Naive thymus-derived CD8-positive, alpha-beta T cell (primary cell): ENCODE measurements at regions not wholly inside any gene's neighbourhood (a gene's known extent, or its start where the extent isn't known, plus 50 kb on each side); places are given as distances from the start of the nearest gene placed in this dataset.

Experiments used
- ATAC-seq, 2 donors: fragments of 150-1000 bp; cut with Tn5 transposase in 1 of 2; sonication (Bioruptor Pico), chemical (Tn5 transposase) in 1 of 2; 1 replicate in 1 of 2; 2 replicates in 1 of 2; pipeline ENCODE4 v1.10.0; 2021; ENCODE audit warnings: mild to moderate bottlenecking in 2 of 2, moderate library complexity in 2 of 2
- POLR2A ChIA-PET: fragments of 350-600 bp; sonication (Branson Sonifier 250); formaldehyde crosslinking; loops from one replicate; lab custom pipeline; 2021; ENCODE audit warnings: antibody characterized with exemption; lab: Charles Lee
- DNase-seq, 10 donors: peaks; one replicate each; pipeline versions ENCODE4 v3.0.0 to v3.0.0-alpha.2; 2020 to 2022
- H3K27ac Mint-ChIP-seq, 10 donors: one replicate each; pipeline ENCODE4 v1.8.0; 2020 to 2022; ENCODE audit warnings: mild to moderate bottlenecking in 10 of 10, mixed read lengths in 10 of 10, moderate library complexity in 4 of 10, inconsistent platforms in 1 of 10
- H3K27me3 Mint-ChIP-seq, 5 donors: one replicate each; pipeline ENCODE4 v1.8.0; 2021 to 2022; ENCODE audit warnings: mixed read lengths in 5 of 5
- H3K36me3 Mint-ChIP-seq, 3 donors: one replicate each; pipeline ENCODE4 v1.8.0; 2020 to 2022; ENCODE audit warnings: mixed read lengths in 3 of 3, mild to moderate bottlenecking in 2 of 3, inconsistent platforms in 1 of 3
- H3K4me1 Mint-ChIP-seq, 4 donors: one replicate each; pipeline ENCODE4 v1.8.0; 2021 to 2022; ENCODE audit warnings: mixed read lengths in 4 of 4
- H3K4me3 Mint-ChIP-seq, 10 donors: one replicate each; pipeline ENCODE4 v1.8.0; 2020 to 2022; ENCODE audit warnings: mild to moderate bottlenecking in 10 of 10, mixed read lengths in 10 of 10, moderate library complexity in 6 of 10, inconsistent platforms in 1 of 10
- H3K9me3 Mint-ChIP-seq, 9 donors: one replicate each; pipeline ENCODE4 v1.8.0; 2020 to 2022; ENCODE audit warnings: mixed read lengths in 9 of 9, mild to moderate bottlenecking in 3 of 9, inconsistent platforms in 1 of 9, moderate library complexity in 1 of 9

DNA sequence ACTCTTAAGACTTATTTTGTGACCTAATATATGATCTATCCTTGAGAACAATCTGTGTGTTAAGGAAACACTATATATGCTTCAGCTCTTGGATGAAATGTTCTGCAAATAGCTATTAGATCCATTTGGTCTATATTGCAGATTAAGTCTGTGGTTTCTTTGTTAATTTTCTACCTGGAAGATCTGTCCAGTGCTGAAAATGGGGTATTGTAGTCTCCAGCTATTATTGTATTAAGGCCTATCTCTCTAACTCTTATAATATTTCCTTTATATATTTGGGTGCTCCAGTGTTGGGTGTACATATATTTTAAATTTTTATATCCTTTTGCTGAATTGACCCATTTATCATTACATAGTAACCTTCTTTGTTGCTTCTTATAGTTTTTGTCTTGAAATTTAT, 992.7 kb upstream of the CDH2 start:
- no peaks in the 10 kb centered on the region for H3K27me3 Mint-ChIP-seq
- no peak for ATAC-seq
- POLR2A ChIA-PET: no interaction called here
- H3K4me3 Mint-ChIP-seq: no peak overlapping the region
- H3K27ac Mint-ChIP-seq: no peak overlapping the region
- H3K36me3 Mint-ChIP-seq: no peaks in the 10 kb centered on the region
- no peaks in the 10 kb centered on the region for H3K4me1 Mint-ChIP-seq
- peaks cover 1 to 41% (median 16%) of the 10 kb centered on the region in 9 donors for H3K9me3 Mint-ChIP-seq
- no peak for DNase-seq

DNA sequence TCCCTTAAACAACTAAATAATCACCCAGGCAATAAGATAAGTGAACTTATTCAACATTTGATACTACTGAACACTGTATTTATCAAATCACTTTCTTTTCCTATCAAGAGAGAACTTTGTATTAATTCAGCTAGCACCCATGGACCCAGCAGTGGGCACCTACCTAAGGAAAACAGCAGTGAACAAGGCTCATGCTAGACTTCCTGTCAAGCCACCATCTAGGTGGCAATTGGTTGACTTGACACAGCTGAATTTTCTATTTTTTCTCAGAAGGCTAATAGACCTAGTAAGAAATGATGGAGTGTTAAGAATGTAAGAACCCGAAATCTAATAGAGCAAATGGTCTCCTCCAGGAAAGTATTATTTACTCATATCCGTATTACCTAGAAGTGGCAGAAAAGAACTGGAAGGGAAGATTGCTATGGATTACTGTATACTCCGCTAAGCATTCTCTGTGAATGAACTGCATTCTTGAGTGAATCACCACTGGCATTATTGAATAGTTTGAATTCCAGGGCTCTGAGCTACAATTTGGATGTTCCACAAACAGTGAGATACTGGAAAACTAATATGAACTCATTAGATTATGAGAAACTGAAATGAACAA, 988.2 kb upstream of the CDH2 start:
- Mint-ChIP-seq H3K4me3 (no peak overlapping the region), H3K36me3 (no peaks in the 10 kb centered on the region), H3K27ac (no peak overlapping the region), H3K9me3 (peaks cover 3 to 43% (median 17%) of the 10 kb centered on the region in 9 donors), H3K4me1 (no peaks in the 10 kb centered on the region), H3K27me3 (no peaks in the 10 kb centered on the region)
- no peak for DNase-seq
- POLR2A ChIA-PET: no interaction called here
- no peak for ATAC-seq

DNA sequence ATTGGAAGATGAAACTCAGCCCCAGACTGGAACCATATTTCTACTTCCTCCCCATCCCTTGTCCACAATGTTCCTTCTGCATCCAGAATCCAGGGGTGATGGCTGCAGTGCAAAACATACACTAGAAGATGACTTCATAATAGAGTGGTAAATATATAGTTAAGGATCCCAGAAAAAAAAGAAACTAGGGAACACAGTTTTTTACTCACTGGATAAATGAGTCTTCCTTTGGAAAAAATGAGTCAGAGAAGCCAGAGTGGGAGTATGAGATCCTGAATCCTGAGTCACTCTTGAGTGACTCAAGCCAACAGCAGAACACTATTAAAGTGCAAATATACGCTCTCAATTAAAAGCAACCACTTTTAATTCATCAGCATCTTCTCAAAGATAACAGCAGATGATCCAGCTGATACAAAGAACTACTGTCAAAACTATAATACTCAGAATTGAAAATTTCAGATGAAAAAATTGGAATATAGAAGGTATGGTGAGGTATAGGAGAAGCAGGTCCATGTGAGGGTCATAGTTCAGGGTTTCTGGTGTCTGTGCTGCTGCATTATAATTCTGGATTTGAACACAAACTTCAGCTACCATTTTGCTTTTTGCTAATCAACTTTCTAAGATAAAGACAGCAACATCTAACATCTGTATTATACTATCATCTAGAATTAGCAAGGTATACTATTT, 987.2 kb upstream of the CDH2 start:
- DNase-seq (no peak), ATAC-seq (no peak)
- H3K4me3 Mint-ChIP-seq: no peak overlapping the region
- peaks cover 3 to 41% (median 17%) of the 10 kb centered on the region in 9 donors for H3K9me3 Mint-ChIP-seq
- H3K27me3 Mint-ChIP-seq: no peaks in the 10 kb centered on the region
- no peaks in the 10 kb centered on the region for H3K36me3 Mint-ChIP-seq
- no peaks in the 10 kb centered on the region for H3K4me1 Mint-ChIP-seq
- H3K27ac Mint-ChIP-seq: no peak overlapping the region
- POLR2A ChIA-PET: no interaction called here

DNA sequence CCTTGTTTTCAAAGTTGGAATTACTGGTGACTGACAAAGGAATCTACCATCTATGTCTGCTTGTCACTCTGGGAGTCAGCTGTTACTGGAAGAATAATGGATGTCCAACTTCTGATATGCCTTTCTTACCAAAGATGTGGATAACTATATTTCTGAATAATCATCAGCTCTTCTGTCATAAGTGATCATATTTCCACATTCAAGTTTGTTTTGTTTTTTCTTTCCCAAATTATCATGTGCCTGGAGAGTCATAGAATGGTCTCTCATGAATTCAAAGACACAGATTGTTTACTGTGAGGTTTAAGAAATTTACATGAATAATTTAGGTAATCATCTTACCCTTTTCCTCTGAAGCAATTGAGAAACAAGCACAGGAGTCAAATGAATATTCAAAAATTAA, 986.7 kb upstream of the CDH2 start:
- Mint-ChIP-seq H3K9me3 (peaks cover 3 to 38% (median 12%) of the 10 kb centered on the region in 9 donors), H3K36me3 (no peaks in the 10 kb centered on the region), H3K4me1 (no peaks in the 10 kb centered on the region), H3K27me3 (no peaks in the 10 kb centered on the region), H3K27ac (no peak overlapping the region), H3K4me3 (no peak overlapping the region)
- ATAC-seq (no peak), DNase-seq (no peak)
- POLR2A ChIA-PET: no interaction called here

GRCh38 chr18:29161429-29161828, 984.5 kb upstream of the CDH2 start:
- H3K4me1 Mint-ChIP-seq: no peaks in the 10 kb centered on the region
- H3K27me3 Mint-ChIP-seq: no peaks in the 10 kb centered on the region
- ATAC-seq: no peak
- H3K4me3 Mint-ChIP-seq: no peak overlapping the region
- no peak overlapping the region for H3K27ac Mint-ChIP-seq
- DNase-seq: no peak
- H3K9me3 Mint-ChIP-seq: peaks cover 0 to 38% (median 12%) of the 10 kb centered on the region in 9 donors
- POLR2A ChIA-PET: no interaction called here
- H3K36me3 Mint-ChIP-seq: no peaks in the 10 kb centered on the region

DNA sequence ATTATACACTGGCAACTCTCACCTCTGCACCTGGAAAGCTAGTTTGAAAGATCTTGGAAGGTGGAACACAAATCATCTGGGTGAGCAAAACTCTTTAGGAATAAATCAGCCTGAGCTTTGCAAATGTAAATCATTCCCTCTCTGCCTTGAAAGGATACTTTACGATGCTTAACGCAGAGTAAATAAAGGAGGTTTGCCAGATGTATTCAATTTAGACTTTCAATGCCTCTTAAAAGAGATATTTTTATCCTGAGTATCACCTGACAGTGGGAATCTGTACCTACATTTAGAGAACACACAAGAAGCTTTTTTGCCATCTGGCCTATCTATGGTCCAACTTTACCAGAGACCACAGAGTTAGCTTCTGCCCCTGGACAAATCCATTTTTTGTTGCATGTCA, 983.2 kb upstream of the CDH2 start:
- Mint-ChIP-seq H3K27me3 (no peaks in the 10 kb centered on the region), H3K4me1 (no peaks in the 10 kb centered on the region), H3K9me3 (peaks cover 0 to 32% (median 10%) of the 10 kb centered on the region in 9 donors), H3K4me3 (no peak overlapping the region), H3K27ac (no peak overlapping the region), H3K36me3 (no peaks in the 10 kb centered on the region)
- no peak for ATAC-seq
- POLR2A ChIA-PET: no interaction called here
- DNase-seq: no peak

- POLR2A ChIA-PET: no interaction called here
- Mint-ChIP-seq H3K27ac (no peak overlapping the region), H3K9me3 (peaks cover 3 to 32% (median 15%) of the 10 kb centered on the region in 9 donors), H3K4me3 (no peak overlapping the region), H3K27me3 (no peaks in the 10 kb centered on the region), H3K4me1 (no peaks in the 10 kb centered on the region), H3K36me3 (no peaks in the 10 kb centered on the region)
- DNase-seq: no peak
- no peak for ATAC-seq
These were observed 981.0 kb upstream of the CDH2 start for GRCh38 chr18:29157905-29158304.

DNA sequence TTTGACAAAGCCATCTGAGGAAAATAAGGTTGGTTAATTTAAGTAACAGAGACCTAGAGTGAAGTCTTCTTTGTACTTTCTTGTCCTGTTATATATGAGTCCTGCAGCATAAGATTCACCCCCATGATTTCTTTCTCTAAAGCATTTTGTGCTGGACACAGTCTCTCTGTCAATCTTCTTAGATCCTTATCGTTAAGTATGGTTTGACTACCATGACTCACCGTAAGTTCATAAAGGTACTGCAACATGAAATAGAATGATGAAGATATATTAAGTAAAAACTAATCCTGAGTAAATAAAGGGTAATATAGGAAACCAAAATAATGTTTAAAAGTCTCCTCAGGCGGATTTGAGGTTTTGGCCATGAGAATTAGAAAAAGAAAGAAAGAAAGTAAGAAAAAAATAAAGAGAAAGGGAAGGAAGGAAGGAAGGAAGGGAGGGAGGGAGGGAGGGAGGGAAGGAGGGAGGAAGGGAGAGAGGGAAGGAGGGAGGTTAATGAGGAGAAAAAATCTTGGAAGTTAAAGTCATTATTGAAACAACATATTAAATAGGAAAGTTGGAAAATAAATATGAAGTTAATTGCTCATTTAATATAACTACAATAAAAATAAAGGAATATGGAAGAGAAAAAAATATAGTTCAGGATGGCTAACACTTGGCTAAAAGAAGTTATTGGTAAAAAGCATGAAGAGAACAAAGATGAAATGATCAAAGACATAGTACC, 980.3 kb upstream of the CDH2 start:
- no peak overlapping the region for H3K4me3 Mint-ChIP-seq
- DNase-seq (no peak), ATAC-seq (no peak)
- POLR2A ChIA-PET: no interaction called here
- no peaks in the 10 kb centered on the region for H3K27me3 Mint-ChIP-seq
- H3K4me1 Mint-ChIP-seq: no peaks in the 10 kb centered on the region
- no peaks in the 10 kb centered on the region for H3K36me3 Mint-ChIP-seq
- H3K9me3 Mint-ChIP-seq: peaks cover 3 to 33% (median 17%) of the 10 kb centered on the region in 9 donors
- no peak overlapping the region for H3K27ac Mint-ChIP-seq

DNA sequence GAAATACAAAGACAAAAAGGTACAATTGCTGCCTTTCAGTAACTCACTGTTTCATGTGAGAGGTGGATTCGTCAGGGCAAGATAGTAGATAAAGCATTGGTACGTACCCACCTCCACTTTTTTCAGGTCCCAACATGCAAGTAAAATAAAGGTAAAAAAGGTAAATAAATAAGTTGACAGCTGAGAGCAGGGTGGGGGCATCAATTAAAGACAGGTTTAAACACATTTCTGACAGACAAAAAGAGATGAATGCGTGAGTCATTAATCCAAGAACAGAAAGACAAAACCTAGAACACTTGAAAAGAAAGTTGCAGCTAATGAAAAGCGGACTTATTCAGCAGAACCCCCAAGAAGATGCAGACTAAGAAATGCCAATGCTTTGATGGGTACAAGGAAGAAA, 979.6 kb upstream of the CDH2 start:
- ATAC-seq (no peak), DNase-seq (no peak)
- H3K36me3 Mint-ChIP-seq: no peaks in the 10 kb centered on the region
- no peaks in the 10 kb centered on the region for H3K27me3 Mint-ChIP-seq
- peaks cover 3 to 33% (median 17%) of the 10 kb centered on the region in 9 donors for H3K9me3 Mint-ChIP-seq
- POLR2A ChIA-PET: no interaction called here
- H3K4me3 Mint-ChIP-seq: no peak overlapping the region
- no peaks in the 10 kb centered on the region for H3K4me1 Mint-ChIP-seq
- H3K27ac Mint-ChIP-seq: peak overlapping the region in 1 of 10 donors; percentile 80

DNA sequence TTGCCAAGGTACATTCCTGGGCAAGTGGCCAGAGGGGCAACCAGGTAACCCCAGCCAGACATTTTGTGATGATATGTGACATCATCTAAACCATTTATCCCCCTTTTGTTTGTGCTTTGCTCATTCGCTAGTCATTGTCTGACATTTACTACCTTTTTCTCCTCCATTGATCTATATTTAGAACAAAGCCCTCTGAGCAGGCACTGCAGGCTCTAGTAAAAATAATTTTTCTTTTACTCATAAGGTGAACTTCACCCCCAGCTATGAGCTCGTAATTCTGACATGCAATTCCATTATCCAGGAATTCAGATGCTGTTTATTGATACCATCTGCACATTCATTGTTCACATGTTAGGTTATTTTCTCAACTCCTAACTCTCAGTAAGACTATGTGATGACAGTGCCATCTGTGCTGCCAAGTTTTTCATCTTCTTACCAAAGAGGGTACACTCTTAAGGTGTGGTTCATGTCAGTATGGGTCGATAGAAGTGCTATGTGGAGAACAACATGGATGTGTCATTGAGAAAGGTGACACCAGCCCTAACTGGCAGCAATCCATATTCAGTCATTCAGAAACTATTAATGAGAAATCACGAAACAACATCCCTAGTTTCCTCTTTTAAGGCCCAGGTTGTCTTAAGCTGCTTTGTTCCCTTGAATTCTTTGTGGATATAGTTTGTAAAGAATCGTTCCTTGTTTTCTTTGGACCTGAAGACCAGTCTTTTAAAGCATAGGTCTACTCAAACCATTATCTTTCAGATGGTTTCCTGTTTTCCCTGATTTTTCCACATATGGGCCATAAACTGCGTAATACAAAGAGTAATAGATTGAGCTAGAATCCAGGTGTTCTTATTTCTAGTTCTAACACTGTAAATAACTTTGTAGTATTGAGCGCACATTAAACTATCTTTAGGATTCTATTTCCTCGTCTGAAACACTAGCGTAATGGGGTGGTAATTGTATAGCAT, 978.1 kb upstream of the CDH2 start:
- H3K9me3 Mint-ChIP-seq: peaks cover 2 to 33% (median 17%) of the 10 kb centered on the region in 9 donors
- H3K4me1 Mint-ChIP-seq: no peaks in the 10 kb centered on the region
- no peak for ATAC-seq
- no peaks in the 10 kb centered on the region for H3K36me3 Mint-ChIP-seq
- H3K4me3 Mint-ChIP-seq: no peak overlapping the region
- H3K27ac Mint-ChIP-seq: no peak overlapping the region
- no peak for DNase-seq
- no peaks in the 10 kb centered on the region for H3K27me3 Mint-ChIP-seq
- POLR2A ChIA-PET: no interaction called here

- H3K4me3 Mint-ChIP-seq: no peak overlapping the region
- H3K36me3 Mint-ChIP-seq: no peaks in the 10 kb centered on the region
- H3K27me3 Mint-ChIP-seq: no peaks in the 10 kb centered on the region
- no peak for ATAC-seq
- H3K4me1 Mint-ChIP-seq: no peaks in the 10 kb centered on the region
- POLR2A ChIA-PET: no interaction called here
- no peak overlapping the region for H3K27ac Mint-ChIP-seq
- H3K9me3 Mint-ChIP-seq: peaks cover 2 to 33% (median 17%) of the 10 kb centered on the region in 9 donors
- DNase-seq: no peak
These were observed 977.3 kb upstream of the CDH2 start for GRCh38 chr18:29154196-29154757.

DNA sequence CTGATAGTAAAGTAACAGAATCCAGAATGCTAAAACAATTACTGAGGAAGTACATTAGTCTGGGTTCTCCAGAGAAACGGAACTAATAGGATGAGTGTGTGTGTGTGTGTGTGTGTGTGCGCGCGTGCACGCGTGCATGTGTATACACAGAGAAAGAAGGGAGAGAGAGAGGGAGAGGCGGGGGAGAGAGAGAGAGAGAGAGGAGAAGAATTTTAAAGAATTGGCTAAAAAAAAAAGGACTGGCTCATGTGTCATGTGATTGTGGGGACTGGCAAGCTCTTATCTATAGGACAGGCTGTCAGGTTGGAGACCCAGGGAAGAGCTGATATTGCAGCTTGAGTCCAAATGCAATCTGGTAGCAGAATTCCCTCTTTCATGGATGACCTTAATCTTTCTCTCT, 976.2 kb upstream of the CDH2 start:
- Mint-ChIP-seq H3K4me3 (no peak overlapping the region), H3K27me3 (no peaks in the 10 kb centered on the region), H3K9me3 (peaks cover 2 to 26% (median 14%) of the 10 kb centered on the region in 9 donors), H3K4me1 (no peaks in the 10 kb centered on the region), H3K27ac (no peak overlapping the region), H3K36me3 (no peaks in the 10 kb centered on the region)
- POLR2A ChIA-PET: no interaction called here
- ATAC-seq (no peak), DNase-seq (no peak)
